HUDEP-2 (cell line): ENCODE measurements at regions not wholly inside any gene's neighbourhood (a gene's known extent, or its start where the extent isn't known, plus 50 kb on each side); places are given as distances from the start of the nearest gene placed in this dataset.
A peak's percentile ranks its signal among the peaks of the same experiment; 100 is the strongest.

Experiments
- DNase-seq, 76 experiments: peaks; one replicate each; lab custom pipeline; 2025; ENCODE audit not compliant: unreplicated experiment in 76 of 76; lab: John Stamatoyannopoulos, UW

DNA sequence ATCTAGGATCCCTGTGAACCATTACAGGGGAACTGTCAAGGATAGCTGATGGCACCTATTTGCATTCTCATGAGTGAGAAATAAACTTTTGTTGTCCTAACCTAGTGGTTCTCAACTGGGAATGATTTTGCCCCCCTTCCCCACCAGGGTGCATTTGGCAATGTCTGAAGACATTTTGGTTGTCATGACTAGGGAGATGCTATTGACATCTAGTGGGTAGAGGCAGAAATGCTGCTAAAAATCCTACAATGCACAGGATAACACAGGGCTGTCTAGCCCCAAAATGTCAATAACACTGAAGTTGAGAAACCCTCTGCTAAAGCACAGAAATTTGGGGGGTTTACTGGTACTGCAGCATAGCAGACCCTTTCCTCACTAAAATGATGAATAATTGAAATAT, 140.9 kb upstream of the SRRM4 start:
- peak in 7 of 76 experiments; percentile 3 to 13 (median 6) for DNase-seq

DNA sequence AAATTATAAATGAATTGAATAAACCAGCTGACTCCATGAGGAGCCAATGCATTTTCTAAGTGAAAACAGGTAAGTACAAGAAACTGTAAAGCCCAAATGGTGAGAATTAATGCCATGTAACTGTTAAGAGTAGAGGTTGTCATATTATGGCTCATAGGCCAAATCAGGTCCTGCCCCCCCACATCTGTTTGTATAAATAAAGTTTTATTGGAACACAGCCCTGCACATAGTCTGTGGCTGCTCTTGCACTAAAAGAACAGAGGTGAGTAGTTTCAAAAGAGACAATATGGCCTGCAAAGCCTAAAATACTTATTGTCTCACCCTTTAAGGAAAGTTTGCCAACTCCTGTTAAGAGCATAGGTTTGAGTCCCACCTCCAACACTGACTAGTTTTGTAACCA, 140.5 kb upstream of the SRRM4 start:
- no peak for DNase-seq

DNA sequence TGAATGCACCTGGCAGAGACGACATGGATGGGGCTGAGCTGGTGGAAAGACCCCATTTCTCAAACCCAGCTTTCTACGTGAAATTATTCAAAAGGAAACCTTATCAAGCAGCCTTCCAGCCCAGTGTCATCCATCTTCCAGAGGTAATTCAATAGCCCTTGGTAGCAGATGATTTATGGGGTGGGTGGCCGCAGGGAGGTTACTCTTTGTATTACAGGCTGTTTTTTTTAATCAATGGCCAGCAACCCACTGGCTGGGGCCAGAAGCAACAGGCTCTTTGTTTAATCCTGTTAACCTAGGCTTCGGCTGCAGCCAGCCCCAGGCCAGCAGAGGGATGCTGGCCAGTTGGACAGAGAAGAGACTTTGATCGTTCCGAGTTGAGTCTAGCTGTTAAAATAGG, 139.8 kb upstream of the SRRM4 start:
- DNase-seq: no peak

DNA sequence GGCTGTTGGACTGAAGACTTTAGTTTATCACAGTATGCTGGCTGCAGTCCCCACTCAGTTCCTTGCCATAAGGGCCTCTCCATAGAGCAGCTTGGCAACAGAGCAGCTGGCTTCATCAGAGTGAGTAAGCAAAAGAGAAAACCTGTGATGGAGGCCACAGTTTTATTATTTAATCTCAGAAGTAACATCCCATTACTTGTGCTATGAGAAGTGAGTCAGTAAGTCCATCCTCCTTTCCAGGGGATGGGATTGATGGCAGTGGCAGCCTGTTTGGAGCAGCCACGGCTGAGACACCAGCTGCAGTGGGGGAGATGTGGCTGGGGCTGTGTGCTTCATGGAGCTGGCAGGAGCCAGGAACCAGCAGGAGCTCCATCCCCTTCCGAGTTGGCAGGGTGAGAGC, 138.5 kb upstream of the SRRM4 start:
- no peak for DNase-seq

DNA sequence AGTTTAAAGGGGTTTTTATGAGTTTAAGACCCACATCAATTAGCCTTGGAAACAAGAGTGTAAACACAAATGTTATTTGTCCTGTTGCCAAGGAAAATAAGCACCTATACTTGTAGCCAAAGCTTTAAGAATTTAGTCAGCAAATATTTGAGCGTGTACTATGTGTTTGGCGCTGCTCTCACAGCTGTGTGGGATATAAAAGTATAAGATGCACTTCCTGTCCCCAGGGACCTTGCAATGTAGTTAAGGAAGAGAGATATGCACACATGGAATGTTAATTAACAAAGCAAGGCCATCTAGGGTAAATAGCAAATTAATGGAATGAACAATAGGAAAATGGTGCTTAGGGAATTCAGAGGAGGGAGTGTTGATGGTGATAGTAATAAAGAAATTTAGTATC, 134.9 kb upstream of the SRRM4 start:
- DNase-seq: no peak

DNA sequence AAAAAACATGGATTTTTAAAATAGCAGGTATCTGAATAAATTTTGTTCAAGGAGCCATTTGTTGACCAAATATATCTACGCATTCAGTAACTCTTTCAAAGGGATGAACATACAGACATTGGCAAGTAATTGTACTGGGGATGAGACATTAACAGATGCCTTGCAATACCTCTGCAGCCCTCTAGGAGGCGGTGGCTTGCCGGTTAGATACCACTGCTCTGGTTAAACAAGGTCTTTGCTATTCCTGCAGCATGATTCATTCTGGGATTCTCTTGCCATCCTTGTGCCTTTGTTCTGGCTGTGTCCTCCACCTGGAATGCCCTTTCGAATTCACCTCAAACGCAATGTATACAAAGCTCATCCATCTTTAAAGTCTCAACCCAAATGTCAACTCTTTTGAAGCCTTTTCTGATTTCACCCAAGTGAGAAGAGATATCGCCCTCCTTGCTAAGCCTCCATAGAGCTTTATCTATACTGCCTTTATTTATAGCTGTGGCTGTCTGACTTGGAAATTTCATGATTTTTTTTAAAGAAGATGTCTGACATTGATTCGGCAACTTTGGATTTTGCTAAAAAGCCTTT, 131.0 kb upstream of the SRRM4 start:
- DNase-seq: peak in 22 of 76 experiments; percentile 2 to 40 (median 16)

DNA sequence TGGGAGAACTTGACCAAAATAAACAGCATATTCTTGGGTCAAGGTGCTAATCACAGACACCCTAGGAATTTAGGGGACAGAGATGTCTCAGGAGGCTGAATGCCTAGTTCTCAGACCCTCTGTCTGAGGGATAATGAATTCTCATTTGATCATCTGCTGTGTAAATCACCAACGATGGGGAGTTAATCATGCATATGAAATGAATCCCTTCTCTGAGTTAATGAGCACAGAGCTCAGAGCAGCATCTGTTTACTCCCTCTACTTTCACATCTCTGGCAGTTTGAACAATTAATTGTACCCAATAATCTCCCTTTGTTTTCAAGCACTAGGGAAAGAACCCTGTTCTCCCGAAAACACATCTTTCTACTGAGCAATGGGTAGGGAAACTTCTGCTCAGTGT, 129.4 kb upstream of the SRRM4 start:
- no peak for DNase-seq

DNA sequence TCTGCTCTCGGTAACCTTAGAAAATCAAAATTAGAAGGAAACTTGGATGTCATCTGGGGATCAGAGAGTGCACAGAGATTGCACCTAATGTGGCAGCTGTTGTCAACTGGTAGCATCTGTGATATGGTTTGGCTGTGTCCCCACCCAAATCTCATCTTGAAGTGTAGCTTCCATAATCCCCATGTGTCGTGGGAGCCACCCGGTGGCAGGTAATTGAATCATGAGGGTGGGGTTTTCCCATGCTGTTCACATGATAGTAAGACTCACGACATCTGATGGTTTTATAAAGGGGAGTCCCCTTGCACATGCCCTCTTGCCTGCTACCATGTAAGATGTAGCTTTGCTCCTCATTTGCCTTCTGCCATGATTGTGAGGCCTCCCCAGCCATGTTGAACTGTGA, 127.7 kb upstream of the SRRM4 start:
- peak in 8 of 76 experiments; percentile 2 to 16 (median 8) for DNase-seq

DNA sequence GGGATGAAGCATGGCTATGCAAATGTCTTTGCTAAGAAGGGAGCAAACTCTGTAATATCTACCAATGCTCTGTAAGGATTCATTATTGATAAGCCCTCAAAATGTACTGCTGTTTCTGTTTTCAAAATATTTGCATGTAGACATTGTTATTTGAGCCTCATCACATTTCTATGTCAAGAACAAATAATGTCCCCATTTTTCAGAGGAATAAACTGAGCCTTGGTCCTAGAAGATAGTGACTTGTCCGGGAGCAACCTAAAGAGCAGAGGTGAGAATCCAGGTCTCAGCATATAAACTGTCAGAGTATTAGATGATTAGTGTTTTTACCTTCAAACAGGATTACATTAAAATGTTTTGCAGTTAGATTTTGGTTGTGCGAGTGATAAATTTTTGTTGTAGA, 125.5 kb upstream of the SRRM4 start:
- no peak for DNase-seq

DNA sequence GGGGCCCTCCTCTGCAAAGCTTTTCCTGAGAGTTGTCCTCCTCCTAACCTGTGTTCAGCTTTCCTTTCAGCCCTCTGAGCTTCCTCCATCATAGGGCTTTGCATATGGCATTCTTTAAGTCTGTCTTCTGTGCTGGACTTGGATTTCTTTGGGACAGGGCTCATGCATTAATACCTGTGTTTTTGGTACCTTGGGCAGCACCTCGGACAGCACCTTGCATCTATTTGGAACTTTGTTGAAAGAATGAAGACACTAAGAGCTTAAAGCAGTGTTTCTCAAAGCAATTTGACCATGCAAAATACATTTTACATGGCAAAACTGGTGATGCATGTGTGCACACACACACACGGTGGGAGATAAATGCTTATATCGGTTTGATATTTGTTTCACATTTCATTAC, 115.0 kb upstream of the SRRM4 start:
- DNase-seq: peak in 1 of 76 experiments; percentile 2

DNA sequence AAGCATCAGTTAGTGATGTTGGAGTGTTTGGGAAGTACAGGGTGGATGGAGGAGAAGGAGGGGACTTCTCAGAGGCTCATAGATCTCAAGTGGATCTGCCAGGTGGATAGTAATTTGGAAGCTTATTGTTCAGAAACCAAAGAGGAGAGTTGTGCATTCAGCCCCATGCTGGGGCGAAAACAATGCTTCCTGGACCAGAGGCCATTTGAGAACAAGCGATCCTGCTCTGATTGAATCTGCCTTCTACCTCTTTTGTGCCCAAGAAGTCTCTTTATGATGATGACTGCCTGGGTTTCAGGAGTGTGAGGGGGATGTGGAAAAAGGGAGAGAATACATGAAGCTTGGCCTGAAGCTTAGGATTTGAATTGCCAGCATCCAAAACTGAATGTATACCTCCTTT, 110.8 kb upstream of the SRRM4 start:
- no peak for DNase-seq

DNA sequence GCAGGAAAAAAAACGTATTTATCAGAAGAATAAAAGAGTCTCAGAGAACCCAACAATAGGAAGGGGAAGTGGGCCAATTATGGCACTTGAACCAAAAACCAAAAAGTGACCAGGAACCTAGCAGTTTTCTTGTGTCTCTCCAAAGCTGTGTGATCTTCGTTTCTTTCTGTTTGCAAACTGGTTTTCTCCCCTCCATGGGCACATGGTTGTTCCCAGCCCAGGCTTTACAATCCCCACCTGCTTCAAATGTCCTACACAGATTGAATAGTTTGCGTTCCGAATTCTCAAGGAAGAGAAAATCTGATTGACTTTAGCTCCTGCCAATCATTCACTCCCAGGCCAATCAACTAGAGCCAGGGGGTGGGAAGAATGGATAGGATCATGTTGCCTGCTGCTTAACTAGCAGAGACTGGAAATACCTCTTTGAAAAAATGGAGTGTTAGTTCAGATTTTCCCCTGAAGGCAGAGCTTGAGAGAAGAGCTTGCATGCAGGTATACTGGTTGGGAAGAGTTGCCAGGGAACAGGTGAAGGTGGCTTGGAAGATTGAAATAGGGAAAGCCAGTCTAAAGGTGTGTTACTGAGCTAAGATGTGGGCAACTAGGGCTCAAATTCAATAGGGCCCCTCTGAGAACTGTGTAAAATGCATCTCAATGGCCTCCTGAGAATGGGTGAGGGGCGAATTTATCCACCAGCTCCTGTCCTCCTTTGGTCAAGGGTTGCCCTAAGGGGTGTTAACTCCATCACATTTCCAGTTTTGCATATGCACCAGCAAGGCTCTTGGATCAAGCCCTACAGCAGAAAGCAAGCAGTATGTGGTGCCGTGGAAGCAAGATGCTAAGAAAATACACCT, 106.4 kb upstream of the SRRM4 start:
- no peak for DNase-seq

DNA sequence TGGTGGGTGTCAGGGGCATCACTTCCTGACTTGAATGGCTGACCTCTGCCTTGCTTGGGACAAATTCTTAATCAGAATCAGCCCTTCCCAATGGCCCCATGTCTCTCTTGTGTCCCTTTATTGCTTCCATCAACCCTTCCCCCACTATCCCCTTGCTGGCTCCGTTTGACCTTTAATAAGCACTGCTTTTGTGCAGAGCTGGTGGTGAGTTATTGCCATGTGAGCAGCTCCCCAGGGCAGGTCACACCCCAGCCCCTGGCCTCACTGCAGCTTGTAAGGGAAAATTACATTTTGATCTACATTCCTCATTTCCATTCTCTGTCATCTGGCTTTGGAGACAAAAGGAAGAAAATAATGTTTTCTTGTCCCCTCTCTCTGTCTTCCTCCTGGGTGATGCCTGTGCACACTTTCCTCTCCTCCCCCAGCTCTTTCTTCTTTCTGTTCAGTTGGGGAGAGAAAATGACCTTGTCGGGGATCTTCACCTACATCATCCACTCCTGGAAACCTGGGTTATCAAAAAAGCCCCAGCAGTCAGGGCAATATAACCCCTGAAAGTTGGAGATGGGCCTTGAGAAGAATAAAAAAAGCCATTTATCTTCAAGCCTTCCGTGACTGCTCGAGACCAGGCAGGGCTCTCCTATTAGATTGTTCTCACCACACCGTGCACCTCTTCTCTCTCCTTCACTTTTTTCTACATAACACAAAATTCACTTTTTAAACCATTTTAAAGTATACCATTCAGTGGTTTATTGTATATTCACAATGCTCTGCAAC, 100.4 kb upstream of the SRRM4 start:
- no peak for DNase-seq

DNA sequence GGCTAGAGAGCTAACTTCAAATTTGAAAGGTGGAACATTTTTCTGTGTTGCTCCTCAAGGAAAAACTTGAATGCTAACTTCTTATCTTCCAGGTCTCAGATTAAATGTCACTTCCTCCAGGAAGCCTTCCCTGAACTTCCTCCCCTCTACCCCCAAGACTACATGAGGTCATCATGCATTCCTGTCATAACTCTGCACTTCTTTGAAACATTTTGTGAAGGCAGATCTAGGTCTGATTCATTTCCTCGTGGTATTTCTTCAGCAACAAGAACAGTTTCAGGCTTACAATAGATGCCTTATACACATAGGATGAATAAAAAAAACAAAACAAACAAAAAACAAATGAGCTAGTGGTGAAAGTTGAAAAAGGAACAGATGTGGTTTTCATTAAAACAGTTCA, 97.1 kb upstream of the SRRM4 start:
- DNase-seq: no peak

DNA sequence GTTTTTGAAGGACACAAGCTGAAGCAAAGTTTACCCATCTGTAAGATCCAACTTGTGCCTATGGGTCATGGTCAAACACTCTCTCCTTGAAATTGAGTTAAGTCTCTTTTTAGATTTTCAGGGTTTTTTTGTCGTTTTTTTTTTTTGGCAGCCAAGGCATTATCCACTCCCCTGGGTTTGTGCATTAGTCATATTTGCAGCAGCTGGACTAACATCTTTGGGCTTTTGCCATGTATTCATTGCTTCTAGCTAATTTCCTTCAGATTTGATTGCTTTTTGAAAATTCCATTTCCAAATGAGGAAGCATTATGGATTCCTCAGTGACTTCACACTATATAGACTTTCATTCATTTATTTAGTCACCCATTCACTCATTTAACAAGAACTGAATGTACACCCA, 80.3 kb upstream of the SRRM4 start:
- no peak for DNase-seq

DNA sequence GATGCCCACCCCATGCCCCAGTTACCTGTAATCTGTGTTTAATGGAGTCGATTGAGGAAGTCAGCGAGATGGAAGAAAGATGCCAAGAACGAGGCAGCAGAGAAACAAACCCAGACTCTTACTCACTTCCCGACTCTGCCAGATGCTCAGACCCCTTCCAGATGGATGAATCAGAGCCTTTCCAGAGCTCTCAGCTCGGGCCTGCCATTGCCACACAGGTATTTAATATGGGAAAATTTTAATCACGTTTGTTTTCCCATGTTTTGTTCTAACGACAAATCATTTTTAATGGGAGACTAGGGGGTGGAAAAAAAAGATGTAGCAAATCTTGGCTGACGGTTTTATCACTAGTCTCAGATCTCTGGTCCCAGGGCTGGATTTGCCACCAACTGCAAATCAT, 72.5 kb upstream of the SRRM4 start:
- DNase-seq: no peak

DNA sequence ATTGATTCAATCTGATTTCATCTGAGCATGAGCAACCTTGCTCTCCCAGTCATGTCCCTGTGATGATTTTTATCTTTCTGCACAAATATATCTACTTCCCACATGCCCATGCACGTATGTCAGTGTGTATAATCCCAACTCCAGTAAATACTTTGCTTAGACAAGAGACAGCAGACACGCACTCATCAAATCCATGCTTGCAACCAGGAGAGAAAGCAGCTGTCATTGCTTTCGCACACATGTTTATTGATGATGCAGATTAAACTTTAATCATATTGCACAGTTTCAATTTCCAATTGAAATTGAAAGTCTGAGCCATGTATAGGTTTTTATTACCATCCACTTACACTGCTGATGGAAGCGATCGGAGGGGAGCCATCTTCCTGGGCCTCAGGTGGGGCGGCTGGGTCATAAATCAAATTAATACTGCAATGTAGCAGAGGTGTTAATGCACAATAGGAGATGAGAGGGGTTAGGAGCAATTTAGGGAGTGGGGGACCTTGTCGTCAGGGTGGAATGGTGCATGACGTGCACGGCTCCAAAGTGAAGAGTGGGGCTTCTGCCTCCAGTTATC, 68.6 kb upstream of the SRRM4 start:
- no peak for DNase-seq

DNA sequence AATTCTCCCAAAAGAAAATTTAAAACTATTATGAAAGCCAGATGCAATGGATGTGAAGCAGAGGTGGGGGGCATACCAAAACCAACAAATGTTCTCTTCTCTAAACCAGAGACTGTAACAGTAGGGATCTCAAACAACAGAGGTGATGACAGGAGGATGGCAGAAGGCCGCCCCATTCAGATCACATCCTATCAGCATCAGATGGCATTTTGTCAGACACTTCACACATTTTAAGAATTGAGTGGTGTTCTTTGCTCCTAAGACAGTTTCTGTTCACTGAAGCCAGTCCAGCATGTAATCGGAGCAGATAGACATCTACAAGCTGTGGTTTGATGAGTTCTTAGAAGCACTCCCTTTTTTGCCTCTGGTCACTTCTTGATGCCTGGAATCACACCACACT, 59.6 kb upstream of the SRRM4 start:
- no peak for DNase-seq

DNA sequence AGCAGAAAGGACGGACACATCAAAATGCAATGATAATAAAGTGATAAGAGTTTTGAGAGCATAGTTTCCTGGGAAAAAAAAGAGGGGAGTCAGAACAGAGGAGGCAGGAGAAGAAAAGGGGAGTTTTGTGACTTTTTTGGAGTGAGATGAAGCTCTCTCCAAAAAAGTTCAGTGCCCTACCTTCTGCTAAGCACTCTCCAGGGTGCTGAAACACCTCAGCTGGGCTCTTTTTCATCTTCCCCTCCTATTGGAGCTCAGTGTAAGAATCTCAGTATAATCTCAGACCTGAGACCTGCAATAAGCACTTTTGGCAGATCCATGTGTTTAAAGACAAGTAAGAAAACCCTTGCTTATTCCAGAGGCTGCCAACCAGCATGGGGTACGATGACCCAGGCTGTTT, 58.9 kb upstream of the SRRM4 start:
- DNase-seq: peak in 2 of 76 experiments; percentile 1

DNA sequence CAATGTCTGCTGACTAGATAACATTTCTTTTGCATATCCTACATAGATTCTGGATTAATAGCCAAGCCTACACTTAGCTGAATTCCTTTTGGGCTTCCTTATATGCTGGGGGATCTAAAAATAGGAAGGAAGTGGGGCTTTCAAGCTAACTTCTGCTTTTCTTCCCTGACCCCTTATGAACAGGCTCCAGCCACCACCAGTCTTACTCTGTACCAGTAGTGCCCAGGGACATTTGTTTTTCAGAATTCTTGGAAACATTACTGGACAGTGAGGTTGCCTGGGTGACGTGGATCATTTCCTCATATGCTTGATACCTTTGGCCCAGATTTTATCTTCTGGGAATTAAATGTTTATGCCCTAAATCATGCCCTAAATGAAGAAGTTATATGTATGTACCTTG, 55.9 kb upstream of the SRRM4 start:
- no peak for DNase-seq

DNA sequence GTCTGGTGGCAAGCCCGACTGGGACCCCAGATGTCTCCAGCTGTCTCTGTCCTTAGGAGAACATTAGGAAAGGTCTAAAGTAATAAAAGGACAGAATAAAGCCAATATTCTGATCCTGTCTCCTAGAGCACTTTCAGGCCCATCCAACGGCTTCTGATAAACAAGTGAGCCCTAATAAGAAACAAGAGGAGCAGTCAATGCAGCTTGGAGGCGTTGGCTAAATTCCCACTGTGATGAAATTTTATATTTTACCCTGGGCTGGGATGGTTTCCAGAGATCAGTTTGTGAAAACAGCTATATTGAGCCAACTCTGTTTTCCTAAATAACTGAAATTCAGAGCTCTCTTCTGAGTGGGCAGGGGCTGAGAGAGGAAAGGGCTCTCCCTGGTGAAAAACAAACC, 55.5 kb upstream of the SRRM4 start:
- no peak for DNase-seq
